ENCODE measurements at regions not wholly inside any gene's neighbourhood (a gene's known extent, or its start where the extent isn't known, plus 50 kb on each side); places are given as distances from the start of the nearest gene placed in this dataset.

DNA sequence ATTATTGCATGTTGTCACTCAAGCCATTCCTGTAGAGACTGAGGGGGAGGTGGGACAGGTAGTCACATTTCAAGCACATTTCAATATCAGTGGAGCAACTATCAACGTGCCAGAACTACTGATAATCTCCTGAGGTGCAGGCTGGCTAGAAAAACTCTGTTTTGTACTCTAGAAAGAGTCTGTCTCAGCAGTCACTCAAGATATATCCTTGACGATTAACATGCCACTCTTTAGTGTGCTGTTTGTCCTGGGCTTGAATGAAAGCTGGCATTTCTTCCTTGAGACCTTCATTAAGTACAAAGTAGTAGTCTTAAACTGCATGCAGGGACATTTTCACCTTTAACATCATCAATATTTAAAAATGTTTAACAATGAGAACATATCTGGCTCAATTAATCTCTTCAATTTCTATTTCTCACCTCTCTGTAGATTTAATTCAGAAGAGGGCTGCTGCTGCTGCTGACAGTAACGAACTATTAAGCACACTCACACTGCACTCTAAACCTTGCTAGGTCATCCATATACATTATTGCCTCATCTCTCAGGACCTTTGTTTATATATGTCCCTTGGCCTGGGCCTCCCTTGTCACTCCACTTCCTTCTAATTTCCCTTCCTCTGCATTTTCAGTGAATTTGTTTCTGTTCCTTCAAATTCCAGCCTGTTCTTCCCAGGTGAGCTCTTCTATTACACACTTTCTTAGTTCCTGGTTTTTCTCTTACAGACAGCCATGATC lies 412.0 kb downstream of the HAPSTR1 start:
- no peak for TF ChIP-seq EP300 (IDR thresholded peaks at IDR 0.05; ENCODE audit: low read depth)
- TF ChIP-seq, protein P1, sequence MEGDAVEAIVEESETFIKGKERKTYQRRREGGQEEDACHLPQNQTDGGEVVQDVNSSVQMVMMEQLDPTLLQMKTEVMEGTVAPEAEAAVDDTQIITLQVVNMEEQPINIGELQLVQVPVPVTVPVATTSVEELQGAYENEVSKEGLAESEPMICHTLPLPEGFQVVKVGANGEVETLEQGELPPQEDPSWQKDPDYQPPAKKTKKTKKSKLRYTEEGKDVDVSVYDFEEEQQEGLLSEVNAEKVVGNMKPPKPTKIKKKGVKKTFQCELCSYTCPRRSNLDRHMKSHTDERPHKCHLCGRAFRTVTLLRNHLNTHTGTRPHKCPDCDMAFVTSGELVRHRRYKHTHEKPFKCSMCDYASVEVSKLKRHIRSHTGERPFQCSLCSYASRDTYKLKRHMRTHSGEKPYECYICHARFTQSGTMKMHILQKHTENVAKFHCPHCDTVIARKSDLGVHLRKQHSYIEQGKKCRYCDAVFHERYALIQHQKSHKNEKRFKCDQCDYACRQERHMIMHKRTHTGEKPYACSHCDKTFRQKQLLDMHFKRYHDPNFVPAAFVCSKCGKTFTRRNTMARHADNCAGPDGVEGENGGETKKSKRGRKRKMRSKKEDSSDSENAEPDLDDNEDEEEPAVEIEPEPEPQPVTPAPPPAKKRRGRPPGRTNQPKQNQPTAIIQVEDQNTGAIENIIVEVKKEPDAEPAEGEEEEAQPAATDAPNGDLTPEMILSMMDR (IDR thresholded peaks at IDR 0.05) = no peak
